Mammary epithelial cell (primary cell): ENCODE measurements at regions not wholly inside any gene's neighbourhood (a gene's known extent, or its start where the extent isn't known, plus 50 kb on each side); places are given as distances from the start of the nearest gene placed in this dataset.

Experiments
- CTCF ChIP-seq, 2 donors: IDR thresholded peaks in 1 of 2; conservative IDR thresholded peaks in 1 of 2; 2 replicates each; pipeline ENCODE4 v1.5.1; 2011 to 2012; ENCODE audit warnings: inconsistent platforms in 2 of 2, low read length in 2 of 2, mild to moderate bottlenecking in 2 of 2, control low read depth in 1 of 2, low read depth in 1 of 2; ENCODE audit not compliant: insufficient read depth in 1 of 2; ENCODE audit errors: extremely low read depth in 1 of 2
- EZH2 ChIP-seq: IDR thresholded peaks from 2 replicates; pipeline ENCODE4 v1.6.1; 2012; ENCODE audit warnings: low read length, inconsistent platforms, borderline replicate concordance

- TF ChIP-seq EZH2 = no peak
- TF ChIP-seq CTCF (conservative IDR thresholded peaks at IDR 0.05 in 1 of 2, IDR thresholded peaks at IDR 0.05 in 1 of 2; ENCODE audit: extremely low read depth in 1 of 2, insufficient read depth in 1 of 2, low read depth in 1 of 2, low read length in 2 of 2) = no peak
These were observed 51.3 kb upstream of the CXCL12 start for GRCh38 chr10:44436240-44436639.
